ENCODE measurements at regions not wholly inside any gene's neighbourhood (a gene's known extent, or its start where the extent isn't known, plus 50 kb on each side); places are given as distances from the start of the nearest gene placed in this dataset.

DNA sequence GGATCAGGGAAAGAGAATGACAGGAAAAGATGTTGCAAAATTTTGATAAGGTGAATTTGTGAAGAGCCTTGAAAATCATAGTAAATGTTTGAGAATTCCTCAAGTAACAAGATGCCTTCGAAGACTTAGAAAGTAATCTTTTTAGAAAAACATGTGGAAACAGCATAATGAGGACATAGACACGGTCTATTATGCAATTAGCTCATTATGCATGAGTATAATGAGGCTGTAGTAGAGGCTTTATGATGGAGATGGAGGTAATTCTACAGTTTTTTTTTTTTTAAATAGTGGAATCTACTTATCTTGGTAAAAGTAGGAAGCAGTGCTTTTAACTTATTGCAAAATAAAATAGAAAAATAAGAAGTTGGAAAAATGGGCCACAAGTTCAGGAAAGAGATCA, 1329.1 kb upstream of the SPRY2 start:
- TF ChIP-seq, protein P1, sequence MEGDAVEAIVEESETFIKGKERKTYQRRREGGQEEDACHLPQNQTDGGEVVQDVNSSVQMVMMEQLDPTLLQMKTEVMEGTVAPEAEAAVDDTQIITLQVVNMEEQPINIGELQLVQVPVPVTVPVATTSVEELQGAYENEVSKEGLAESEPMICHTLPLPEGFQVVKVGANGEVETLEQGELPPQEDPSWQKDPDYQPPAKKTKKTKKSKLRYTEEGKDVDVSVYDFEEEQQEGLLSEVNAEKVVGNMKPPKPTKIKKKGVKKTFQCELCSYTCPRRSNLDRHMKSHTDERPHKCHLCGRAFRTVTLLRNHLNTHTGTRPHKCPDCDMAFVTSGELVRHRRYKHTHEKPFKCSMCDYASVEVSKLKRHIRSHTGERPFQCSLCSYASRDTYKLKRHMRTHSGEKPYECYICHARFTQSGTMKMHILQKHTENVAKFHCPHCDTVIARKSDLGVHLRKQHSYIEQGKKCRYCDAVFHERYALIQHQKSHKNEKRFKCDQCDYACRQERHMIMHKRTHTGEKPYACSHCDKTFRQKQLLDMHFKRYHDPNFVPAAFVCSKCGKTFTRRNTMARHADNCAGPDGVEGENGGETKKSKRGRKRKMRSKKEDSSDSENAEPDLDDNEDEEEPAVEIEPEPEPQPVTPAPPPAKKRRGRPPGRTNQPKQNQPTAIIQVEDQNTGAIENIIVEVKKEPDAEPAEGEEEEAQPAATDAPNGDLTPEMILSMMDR (IDR thresholded peaks at IDR 0.05; ENCODE audit: low read depth, low read length, missing control alignments) = no peak
- no peak for DNase-seq (ENCODE audit: extremely low read depth, low read depth)
- H3K4me3 ChIP-seq (replicated peaks; ENCODE audit: low read depth, low read length) = no peak overlapping the region

DNA sequence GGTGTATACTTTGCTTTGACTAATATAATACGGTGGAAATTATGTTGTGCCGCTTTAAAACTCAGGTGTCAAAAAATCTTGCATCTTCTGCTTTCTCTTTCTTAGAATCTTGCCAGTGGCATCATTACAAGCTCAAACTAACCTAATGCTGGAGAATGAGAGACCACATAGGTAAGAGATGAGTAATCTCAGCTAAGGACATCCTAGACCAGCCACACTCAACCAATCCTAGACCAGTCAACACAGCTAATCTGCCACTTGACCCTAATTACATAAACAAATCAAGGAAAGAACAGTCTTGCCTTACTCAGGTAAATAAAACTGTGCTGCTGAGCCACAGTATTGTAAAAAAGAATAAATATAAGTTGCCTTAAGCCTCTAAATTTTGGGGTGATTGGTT, 1323.9 kb upstream of the SPRY2 start:
- no peak for DNase-seq (ENCODE audit: extremely low read depth, low read depth)
- TF ChIP-seq, protein P1 (IDR thresholded peaks at IDR 0.05; ENCODE audit: low read depth, low read length, missing control alignments) = no peak
- H3K4me3 ChIP-seq (replicated peaks; ENCODE audit: low read depth, low read length) = no peak overlapping the region

DNA sequence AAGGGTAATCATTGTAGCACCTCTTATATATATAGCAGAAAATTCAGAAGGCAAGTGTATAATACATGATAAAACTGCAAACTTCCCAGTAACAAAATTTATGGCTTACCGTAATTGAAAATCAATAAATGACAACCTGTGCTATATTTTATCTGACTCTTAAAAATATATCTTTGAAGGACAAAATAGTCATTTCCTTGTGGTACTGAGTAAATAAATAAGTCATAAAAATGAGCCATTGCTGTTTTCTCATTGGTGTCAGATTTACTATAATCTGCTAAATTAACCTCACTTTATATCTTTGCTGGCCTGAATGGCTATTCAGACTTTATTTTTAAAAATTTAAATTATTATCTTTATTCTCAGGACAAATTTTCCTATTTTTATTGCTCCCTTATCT, 1319.1 kb upstream of the SPRY2 start:
- no peak overlapping the region for H3K4me3 ChIP-seq (replicated peaks; ENCODE audit: low read depth, low read length)
- TF ChIP-seq, protein P1 (IDR thresholded peaks at IDR 0.05; ENCODE audit: low read depth, low read length, missing control alignments) = no peak
- DNase-seq (ENCODE audit: extremely low read depth, low read depth) = no peak

DNA sequence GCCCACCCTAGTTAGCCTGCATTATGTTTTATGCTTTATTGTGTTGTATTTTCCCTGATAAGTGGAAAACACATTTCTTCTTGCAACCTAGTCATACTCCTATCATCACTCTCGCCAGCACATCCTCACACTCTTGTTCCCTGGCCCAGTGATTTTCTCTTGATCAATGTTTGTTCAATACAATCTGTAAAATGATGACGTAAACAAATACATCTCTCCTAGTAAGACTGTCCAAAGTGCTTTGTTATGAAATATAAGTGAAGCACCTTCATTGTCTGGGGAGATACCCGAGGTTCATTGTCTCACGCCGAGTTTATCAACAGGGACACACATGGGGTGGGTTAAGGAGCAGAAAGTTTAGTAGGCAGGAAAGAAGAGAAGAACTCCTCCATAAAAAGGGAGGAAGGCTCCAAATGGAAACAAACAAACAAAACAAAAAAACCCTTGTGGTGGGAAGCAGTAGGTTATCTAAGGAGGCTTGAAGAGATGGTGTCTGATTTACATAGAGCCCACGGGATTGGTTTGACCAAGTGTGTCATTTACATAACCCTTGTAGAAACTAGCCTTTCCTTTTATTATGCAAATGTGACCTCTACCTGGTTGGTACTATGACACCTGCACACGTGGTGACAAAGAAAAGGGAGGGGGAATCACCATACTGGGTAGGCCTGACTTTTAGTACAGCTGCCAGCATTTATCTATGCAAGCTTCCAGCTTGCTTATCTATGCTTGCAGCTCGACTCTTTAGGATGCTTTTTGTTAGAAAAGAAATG, 1317.9 kb upstream of the SPRY2 start:
- DNase-seq (ENCODE audit: extremely low read depth, low read depth) = no peak
- TF ChIP-seq, protein P1 (IDR thresholded peaks at IDR 0.05; ENCODE audit: low read depth, low read length, missing control alignments) = no peak
- no peak overlapping the region for H3K4me3 ChIP-seq (replicated peaks; ENCODE audit: low read depth, low read length)

DNA sequence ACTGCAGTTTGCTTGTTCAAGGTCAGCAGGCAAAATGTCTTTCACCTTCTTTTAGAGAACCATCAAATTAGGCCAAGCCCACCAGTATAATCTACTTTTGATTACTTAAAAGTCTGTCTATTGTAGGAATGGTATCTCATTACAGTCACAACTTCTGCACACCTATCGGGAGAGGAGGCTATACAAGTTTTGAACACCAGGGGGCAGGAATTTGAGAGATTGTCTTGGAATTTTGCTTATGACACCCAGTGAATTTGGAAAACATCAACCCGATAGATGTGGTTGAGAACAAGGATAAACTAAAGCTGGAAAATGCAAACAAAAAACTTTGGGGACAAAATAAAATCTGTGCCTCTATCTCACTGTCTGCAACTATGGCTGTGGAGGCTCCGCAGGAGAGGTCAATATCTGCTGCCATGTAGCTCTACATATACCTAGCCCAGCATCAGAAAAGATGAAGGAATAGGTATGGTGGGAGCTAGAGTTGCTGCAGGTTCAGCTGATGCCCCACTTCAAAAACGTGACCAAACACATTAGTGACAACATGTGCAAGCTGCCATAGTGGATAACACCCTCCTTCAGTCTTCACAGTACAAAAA, 1299.2 kb upstream of the SPRY2 start:
- DNase-seq (ENCODE audit: extremely low read depth, low read depth) = no peak
- H3K4me3 ChIP-seq (replicated peaks; ENCODE audit: low read depth, low read length) = no peak overlapping the region
- TF ChIP-seq, protein P1 (IDR thresholded peaks at IDR 0.05; ENCODE audit: low read depth, low read length, missing control alignments) = peak; percentile 9

DNA sequence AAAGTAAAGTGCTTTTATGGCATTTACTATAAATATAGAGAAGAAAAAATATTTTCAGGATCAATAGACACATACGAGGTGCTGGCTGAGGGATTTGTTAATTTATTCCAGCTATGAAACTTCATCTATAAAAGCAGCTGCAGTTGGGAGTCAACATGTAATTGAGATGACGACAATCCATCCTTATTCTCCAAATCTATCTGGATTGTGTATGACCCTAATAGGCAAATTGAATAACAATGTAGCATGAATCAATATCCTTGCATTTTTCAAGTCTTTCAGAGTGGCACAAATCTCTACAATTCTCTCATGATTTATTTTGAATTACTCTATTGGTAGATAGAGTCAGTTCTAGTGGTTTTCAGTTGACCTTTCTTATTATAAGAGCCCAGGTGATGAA, 1296.5 kb upstream of the SPRY2 start:
- TF ChIP-seq, protein P1 (IDR thresholded peaks at IDR 0.05; ENCODE audit: low read depth, low read length, missing control alignments) = no peak
- no peak for DNase-seq (ENCODE audit: extremely low read depth, low read depth)
- H3K4me3 ChIP-seq (replicated peaks; ENCODE audit: low read depth, low read length) = no peak overlapping the region
